Kidney (tissue), 13 donors: ENCODE measurements at regions not wholly inside any gene's neighbourhood (a gene's known extent, or its start where the extent isn't known, plus 50 kb on each side); places are given as distances from the start of the nearest gene placed in this dataset.

Source experiments
- DNase-seq, 5 donors: peaks; one replicate each; pipeline ENCODE4 v3.0.0-alpha.2; 2013 to 2020
- FAIRE-seq: peaks from 2 replicates; lab custom pipeline; 2012; peaks lifted over from hg19 to GRCh38; lab: Jason Lieb, UNC
- H3K27ac ChIP-seq, 2 donors: one replicate each; pipeline ENCODE4 v1.7.0; 2013; ENCODE audit warnings: low read depth in 2 of 2, low read length in 2 of 2, inconsistent platforms in 1 of 2
- H3K27me3 ChIP-seq: one replicate; pipeline ENCODE4 v1.7.1; 2013; ENCODE audit warnings: low read length, inconsistent platforms; ENCODE audit not compliant: control insufficient read depth, insufficient read depth
- H3K36me3 ChIP-seq, 3 donors: one replicate each; pipeline versions ENCODE4 v1.7.0 to v1.7.1; 2013; ENCODE audit warnings: low read length in 3 of 3, control low read depth in 1 of 3, inconsistent platforms in 1 of 3; ENCODE audit not compliant: insufficient read depth in 3 of 3, control insufficient read depth in 2 of 3
- H3K4me1 ChIP-seq, 3 donors: one replicate each; pipeline versions ENCODE4 v1.7.0 to v1.7.1; 2013; ENCODE audit warnings: low read length in 3 of 3, inconsistent platforms in 1 of 3, low read depth in 1 of 3; ENCODE audit not compliant: control insufficient read depth in 2 of 3, insufficient read depth in 2 of 3
- H3K4me3 ChIP-seq, 3 donors: one replicate each; pipeline versions ENCODE4 v1.7.0 to v1.8.1; 2013; ENCODE audit warnings: low read length in 3 of 3, control low read depth in 1 of 3, inconsistent platforms in 1 of 3
- H3K9ac ChIP-seq, 3 donors: one replicate each; pipeline versions ENCODE4 v1.7.0 to v1.7.1; 2013; ENCODE audit warnings: low read length in 3 of 3, control low read depth in 1 of 3, inconsistent platforms in 1 of 3
- H3K9me3 ChIP-seq, 3 donors: one replicate each; pipeline versions ENCODE4 v1.7.0 to v1.7.1; 2013; ENCODE audit warnings: low read length in 3 of 3, control low read depth in 1 of 3, inconsistent platforms in 1 of 3; ENCODE audit not compliant: control insufficient read depth in 2 of 3, insufficient read depth in 1 of 3
- CTCF ChIP-seq: IDR thresholded peaks from 3 replicates; pipeline ENCODE4 v1.5.1; 2012; ENCODE audit warnings: mild to moderate bottlenecking, moderate library complexity, borderline replicate concordance; ENCODE audit not compliant: insufficient read depth; ENCODE audit errors: extremely low read depth
- intact Hi-C: fragments of 100-400 bp; cut with DNase I; formaldehyde crosslinking; loops from one replicate; pipeline ENCODE4 v1.11.1; 2022
- donor health status: control.
- donor health status: control.
- donor health status: control.
- donor health status: control.
- donor health status: control.
- donor health status: DM: yes; HTN: yes; CAD: no.
- donor health status: Normal renal cell carcinoma (clear cell type).

DNA sequence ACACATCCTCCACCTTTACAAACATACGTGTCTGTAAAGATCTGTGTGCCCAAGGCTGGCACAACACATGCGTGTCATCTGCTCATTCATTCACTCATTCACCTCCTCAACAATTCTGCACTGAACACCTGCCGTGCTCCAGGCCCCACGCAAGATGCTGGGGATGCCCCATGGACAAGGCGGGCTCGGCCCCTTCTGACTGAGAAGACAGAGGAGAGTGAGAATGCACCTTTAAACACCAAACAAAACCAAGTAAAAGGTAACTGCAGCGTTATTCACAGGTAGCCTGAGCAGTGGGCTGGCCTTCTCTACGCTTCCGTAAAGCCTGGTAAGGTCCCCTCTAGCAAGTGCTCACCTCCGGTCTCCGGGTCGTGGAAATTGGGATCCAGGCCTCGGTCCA is 142.8 kb downstream of the SHANK2 start:
- Histone ChIP-seq H3K36me3 (peaks cover 0 to 19% (median 6%) of the 10 kb centered on the region in 3 donors), H3K27me3 (no peaks in the 10 kb centered on the region), H3K27ac (no peak overlapping the region), H3K9ac (no peak overlapping the region), H3K9me3 (no peaks in the 10 kb centered on the region), H3K4me1 (no peaks in the 10 kb centered on the region), H3K4me3 (no peak overlapping the region)
- DNase-seq (no peak), FAIRE-seq (no peak)
- TF ChIP-seq CTCF: no peak
- intact Hi-C loops: no loop called here

- Histone ChIP-seq H3K4me3 (no peak overlapping the region), H3K4me1 (no peaks in the 10 kb centered on the region), H3K27ac (no peak overlapping the region), H3K9me3 (no peaks in the 10 kb centered on the region), H3K36me3 (peaks cover 0 to 19% (median 6%) of the 10 kb centered on the region in 3 donors), H3K9ac (no peak overlapping the region), H3K27me3 (no peaks in the 10 kb centered on the region)
- DNase-seq: no peak
- intact Hi-C loops: no loop called here
- TF ChIP-seq CTCF: no peak
- FAIRE-seq: no peak
These were observed 143.2 kb downstream of the SHANK2 start for GRCh38 chr11:71109186-71109585.

- Histone ChIP-seq H3K36me3 (peaks cover 0 to 19% (median 6%) of the 10 kb centered on the region in 3 donors), H3K27me3 (no peaks in the 10 kb centered on the region), H3K27ac (no peak overlapping the region), H3K9ac (no peak overlapping the region), H3K4me1 (no peaks in the 10 kb centered on the region), H3K4me3 (no peak overlapping the region), H3K9me3 (no peaks in the 10 kb centered on the region)
- no peak for DNase-seq
- FAIRE-seq: no peak
- intact Hi-C loops: no loop called here
- no peak for TF ChIP-seq CTCF
These were observed 144.1 kb downstream of the SHANK2 start for GRCh38 chr11:71108013-71108865.
